Type B pancreatic cell (in vitro differentiated cells): ENCODE measurements at regions not wholly inside any gene's neighbourhood (a gene's known extent, or its start where the extent isn't known, plus 50 kb on each side); places are given as distances from the start of the nearest gene placed in this dataset.
"Not testable (repeated sequence)": the region's sequence is repeated elsewhere in the genome, so short reads cannot be mapped to it uniquely, and the experiment has no call there.

Source experiments
- DNase-seq: peaks from one replicate; pipeline ENCODE4 v3.0.0; 2021; ENCODE audit warnings: mixed read lengths; ENCODE audit not compliant: unreplicated experiment; ENCODE audit errors: extremely low spot score
- H3K27ac Mint-ChIP-seq: 2 replicates; pipeline ENCODE4 v1.8.0; 2021; ENCODE audit warnings: mild to moderate bottlenecking, mixed read lengths
- H3K27me3 Mint-ChIP-seq: 2 replicates; pipeline ENCODE4 v1.8.0; 2021; ENCODE audit warnings: mixed read lengths
- H3K36me3 Mint-ChIP-seq: 2 replicates; pipeline ENCODE4 v1.8.0; 2021; ENCODE audit warnings: mixed read lengths
- H3K4me1 Mint-ChIP-seq: one replicate; pipeline ENCODE4 v1.8.0; 2021; ENCODE audit warnings: mixed read lengths; ENCODE audit not compliant: unreplicated experiment
- H3K4me3 Mint-ChIP-seq: 2 replicates; pipeline ENCODE4 v1.8.0; 2021; ENCODE audit warnings: mild to moderate bottlenecking, mixed read lengths
- H3K9me3 Mint-ChIP-seq: 2 replicates; pipeline ENCODE4 v1.8.0; 2021; ENCODE audit warnings: mixed read lengths
- CTCF ChIP-seq: fragments of 200-600 bp; sonication (generic); conservative IDR thresholded peaks from 2 replicates; pipeline ENCODE4 v1.5.0; 2021; ENCODE audit warnings: antibody characterized with exemption, mild to moderate bottlenecking

DNA sequence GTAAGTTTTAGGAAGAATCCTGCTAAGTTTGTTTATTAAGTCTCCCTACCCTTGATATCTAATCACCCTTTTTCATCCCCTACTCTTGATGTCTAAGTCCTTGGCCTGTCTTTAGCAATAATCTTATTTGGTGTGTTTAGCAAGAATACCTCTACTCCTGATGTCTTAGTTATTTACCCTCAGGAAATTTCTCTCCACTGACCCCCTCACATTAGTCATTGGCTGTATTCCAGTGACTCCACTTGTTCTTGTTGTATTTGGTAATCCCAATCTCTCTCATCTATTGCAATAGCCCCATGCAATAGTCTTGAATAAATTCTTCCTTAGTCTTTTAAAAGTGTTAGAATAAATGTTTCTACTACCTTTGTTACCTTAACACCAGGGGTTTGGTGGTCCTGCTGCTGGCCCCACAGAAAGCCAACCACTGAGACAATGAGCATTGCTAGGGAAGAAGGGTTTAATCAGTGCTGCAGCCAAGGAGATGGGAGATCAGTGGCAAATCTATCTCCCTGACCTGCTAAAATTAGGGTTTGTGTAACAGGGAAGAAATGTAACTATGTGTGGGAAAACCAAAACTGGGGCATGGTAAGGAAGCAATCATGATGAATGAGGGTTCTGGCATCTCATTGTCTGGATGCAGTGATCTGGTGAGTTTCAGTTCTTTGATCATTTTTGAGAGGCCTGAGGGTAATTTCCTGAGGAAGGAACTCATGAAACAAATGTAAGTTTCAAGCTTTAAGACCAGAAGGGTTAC lies 236.4 kb upstream of the DAB2 start:
- no peak overlapping the region for H3K4me3 Mint-ChIP-seq

DNA sequence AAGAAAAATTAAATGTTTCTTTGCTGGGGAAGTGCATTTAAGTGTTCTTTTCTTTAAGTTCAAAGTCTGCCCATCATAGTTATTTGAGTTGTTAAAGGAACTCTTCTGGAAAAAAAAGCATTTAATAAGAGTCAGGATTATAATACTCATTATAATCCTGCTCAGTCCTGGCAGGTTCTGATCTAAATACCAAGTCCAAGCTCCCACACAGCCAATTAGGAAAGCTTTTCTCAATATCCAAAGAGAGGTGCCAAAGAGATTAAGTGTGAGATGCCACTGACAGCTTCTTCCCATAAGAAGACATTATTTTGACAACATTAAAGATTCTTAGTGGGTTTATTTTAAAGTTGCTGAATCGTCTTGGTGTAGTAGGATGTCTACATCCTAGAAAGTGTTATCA lies 235.2 kb upstream of the DAB2 start:
- Mint-ChIP-seq H3K27me3 (no peaks in the 10 kb centered on the region), H3K27ac (no peak overlapping the region), H3K4me3 (no peak overlapping the region), H3K4me1 (peaks cover 12% of the 10 kb centered on the region), H3K9me3 (no peaks in the 10 kb centered on the region), H3K36me3 (no peaks in the 10 kb centered on the region)
- DNase-seq, result no peak
- TF ChIP-seq CTCF, result no peak

More for the DNA sequence above, 236.4 kb upstream of the DAB2 start:
- no peaks in the 10 kb centered on the region for H3K27me3 Mint-ChIP-seq
- no peaks in the 10 kb centered on the region for H3K9me3 Mint-ChIP-seq
- H3K4me1 Mint-ChIP-seq, result peaks cover 12% of the 10 kb centered on the region
- no peak for TF ChIP-seq CTCF
- no peaks in the 10 kb centered on the region for H3K36me3 Mint-ChIP-seq
- H3K27ac Mint-ChIP-seq, result peak overlapping the region; percentile 50
- DNase-seq, result no peak

DNA sequence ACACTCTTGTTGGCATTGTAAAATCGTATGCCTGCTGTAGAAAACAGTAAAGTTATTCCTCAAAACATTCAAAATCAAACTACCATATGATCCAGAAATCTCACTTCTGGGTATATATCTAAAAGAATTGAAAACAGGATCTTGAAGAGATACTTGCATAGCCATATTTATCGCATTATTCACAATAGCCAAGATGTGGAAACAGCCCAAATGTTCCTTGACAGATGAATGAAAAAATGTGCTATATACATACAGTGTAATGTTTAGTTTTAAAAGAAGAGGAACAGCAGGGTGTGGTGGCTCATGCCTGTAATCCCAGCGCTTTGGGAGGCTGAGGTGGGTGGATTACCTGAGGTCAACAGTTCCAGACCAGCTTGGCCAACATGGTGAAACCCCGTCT lies 234.1 kb upstream of the DAB2 start:
- H3K4me1 Mint-ChIP-seq, result peaks cover 12% of the 10 kb centered on the region

GRCh38 chr5:39657943-39658342 lies 233.2 kb upstream of the DAB2 start:
- no peak overlapping the region for H3K27ac Mint-ChIP-seq
- DNase-seq, result no peak
- peaks cover 12% of the 10 kb centered on the region for H3K4me1 Mint-ChIP-seq
- H3K4me3 Mint-ChIP-seq, result no peak overlapping the region
- no peak for TF ChIP-seq CTCF
- no peaks in the 10 kb centered on the region for H3K9me3 Mint-ChIP-seq
- no peaks in the 10 kb centered on the region for H3K27me3 Mint-ChIP-seq
- H3K36me3 Mint-ChIP-seq, result no peaks in the 10 kb centered on the region

More for the DNA sequence above, 234.1 kb upstream of the DAB2 start:
- Mint-ChIP-seq H3K27ac (no peak overlapping the region), H3K36me3 (no peaks in the 10 kb centered on the region), H3K9me3 (no peaks in the 10 kb centered on the region), H3K27me3 (no peaks in the 10 kb centered on the region), H3K4me3 (no peak overlapping the region)
- no peak for TF ChIP-seq CTCF
- no peak for DNase-seq

DNA sequence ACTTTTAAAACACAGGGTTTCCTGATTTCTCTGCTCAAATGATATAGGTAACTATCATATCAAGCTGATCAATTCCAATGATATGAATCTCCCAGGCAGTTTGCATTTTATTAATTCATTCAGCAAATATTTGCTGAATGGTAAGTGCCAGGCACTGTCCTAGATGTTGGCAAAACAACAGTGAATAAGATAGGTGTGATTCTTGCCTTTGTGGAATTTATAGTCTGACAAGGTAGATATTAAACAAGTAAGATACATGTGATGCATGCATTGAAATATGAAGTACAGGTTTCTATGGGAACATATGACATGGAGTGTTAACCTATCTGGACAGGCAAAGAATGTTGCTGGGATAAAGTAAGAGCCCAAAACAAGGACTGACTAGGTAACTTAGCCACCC lies 231.8 kb upstream of the DAB2 start:
- peaks cover 10% of the 10 kb centered on the region for H3K4me1 Mint-ChIP-seq
- H3K27me3 Mint-ChIP-seq, result no peaks in the 10 kb centered on the region
- no peak for TF ChIP-seq CTCF
- no peak for DNase-seq
- no peaks in the 10 kb centered on the region for H3K36me3 Mint-ChIP-seq
- no peak overlapping the region for H3K4me3 Mint-ChIP-seq
- no peak overlapping the region for H3K27ac Mint-ChIP-seq
- H3K9me3 Mint-ChIP-seq, result no peaks in the 10 kb centered on the region

DNA sequence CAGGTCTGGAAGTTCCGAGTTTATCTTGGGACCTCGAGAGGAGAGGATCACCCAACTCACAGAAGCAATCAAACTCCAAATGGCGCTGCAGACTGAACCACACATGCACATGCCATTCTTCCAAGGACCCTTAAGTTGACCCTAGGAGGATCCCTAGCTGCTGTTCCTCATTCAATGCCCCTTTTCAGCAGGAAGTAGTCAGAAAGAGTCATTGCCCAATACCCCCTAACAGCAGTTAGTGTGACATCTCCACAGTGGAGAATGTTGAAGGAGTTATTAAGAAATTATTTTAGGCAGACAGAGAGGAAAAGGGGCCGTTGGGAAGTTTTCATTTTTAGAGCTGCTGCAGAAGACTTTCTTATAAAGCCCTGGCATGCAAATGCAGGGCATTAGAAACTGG lies 229.9 kb upstream of the DAB2 start:
- DNase-seq, result no peak
- Mint-ChIP-seq H3K27ac (no peak overlapping the region), H3K27me3 (no peaks in the 10 kb centered on the region), H3K9me3 (no peaks in the 10 kb centered on the region), H3K4me3 (no peak overlapping the region), H3K36me3 (no peaks in the 10 kb centered on the region), H3K4me1 (no peaks in the 10 kb centered on the region)
- no peak for TF ChIP-seq CTCF

DNA sequence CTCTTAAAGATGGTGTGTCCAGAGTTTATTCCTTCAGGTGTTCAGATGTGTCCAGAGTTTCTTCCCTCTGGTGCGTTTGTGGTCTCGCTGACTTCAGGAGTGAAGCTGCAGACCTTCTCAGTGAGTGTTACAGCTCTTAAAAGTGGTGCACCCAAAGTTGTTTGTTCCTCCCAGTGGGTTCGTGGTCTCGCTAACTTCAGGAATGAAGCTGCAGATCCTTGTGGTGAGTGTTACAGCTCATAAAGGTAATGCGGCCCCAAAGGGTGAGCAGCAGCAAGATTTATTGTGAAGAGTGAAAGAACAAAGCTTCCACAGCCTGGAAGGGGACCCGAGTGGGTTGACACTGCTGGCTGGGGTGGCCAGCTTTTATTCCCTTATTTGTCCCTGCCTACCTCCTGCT lies 227.7 kb upstream of the DAB2 start:
- not testable (repeated sequence) for H3K36me3 Mint-ChIP-seq, H3K27me3 Mint-ChIP-seq, H3K9me3 Mint-ChIP-seq, DNase-seq, H3K27ac Mint-ChIP-seq, H3K4me1 Mint-ChIP-seq, H3K4me3 Mint-ChIP-seq
